ENCODE measurements at regions not wholly inside any gene's neighbourhood (a gene's known extent, or its start where the extent isn't known, plus 50 kb on each side); places are given as distances from the start of the nearest gene placed in this dataset.

DNA sequence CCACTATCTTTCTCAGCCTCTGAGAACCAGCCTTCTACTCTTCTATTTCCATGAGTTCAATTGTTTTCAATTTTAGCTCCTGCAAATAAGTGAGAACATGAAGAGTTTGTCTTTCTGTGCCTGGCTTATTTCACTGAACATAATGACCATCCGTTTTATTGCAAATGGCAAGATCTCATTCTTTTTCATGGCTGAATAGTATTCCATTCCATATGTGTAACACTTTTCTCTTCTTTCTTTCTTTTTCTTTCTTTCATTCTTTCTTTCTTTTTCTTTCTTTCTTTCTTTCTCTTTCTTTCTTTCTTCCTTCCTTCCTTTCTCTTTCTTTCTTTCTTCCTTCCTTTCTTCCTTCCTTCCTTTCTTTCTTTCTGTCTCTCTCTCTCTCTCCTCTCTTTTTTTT is 228.7 kb downstream of the SHOX start:
- WGBS, 2 donors: 47 to 48% methylated on average over 1 of the region's 1 CpG
- intact Hi-C loops (cut with DNase I): no loop called here
- Histone ChIP-seq H3K27me3 (no peaks in the 10 kb centered on the region), H3K36me3 (replicated peaks in 1 of 2; ENCODE audit: insufficient read depth in 1 of 2, low read depth in 2 of 2) (no peaks in the 10 kb centered on the region), H3K4me1 (no peaks in the 10 kb centered on the region), H3K4me3 (no peak overlapping the region), H3K27ac (no peak overlapping the region), H3K9me3 (no peaks in the 10 kb centered on the region)
- ATAC-seq: no peak
- no peak for TF ChIP-seq POLR2A (IDR thresholded peaks at IDR 0.05)
- TF ChIP-seq, protein P1, sequence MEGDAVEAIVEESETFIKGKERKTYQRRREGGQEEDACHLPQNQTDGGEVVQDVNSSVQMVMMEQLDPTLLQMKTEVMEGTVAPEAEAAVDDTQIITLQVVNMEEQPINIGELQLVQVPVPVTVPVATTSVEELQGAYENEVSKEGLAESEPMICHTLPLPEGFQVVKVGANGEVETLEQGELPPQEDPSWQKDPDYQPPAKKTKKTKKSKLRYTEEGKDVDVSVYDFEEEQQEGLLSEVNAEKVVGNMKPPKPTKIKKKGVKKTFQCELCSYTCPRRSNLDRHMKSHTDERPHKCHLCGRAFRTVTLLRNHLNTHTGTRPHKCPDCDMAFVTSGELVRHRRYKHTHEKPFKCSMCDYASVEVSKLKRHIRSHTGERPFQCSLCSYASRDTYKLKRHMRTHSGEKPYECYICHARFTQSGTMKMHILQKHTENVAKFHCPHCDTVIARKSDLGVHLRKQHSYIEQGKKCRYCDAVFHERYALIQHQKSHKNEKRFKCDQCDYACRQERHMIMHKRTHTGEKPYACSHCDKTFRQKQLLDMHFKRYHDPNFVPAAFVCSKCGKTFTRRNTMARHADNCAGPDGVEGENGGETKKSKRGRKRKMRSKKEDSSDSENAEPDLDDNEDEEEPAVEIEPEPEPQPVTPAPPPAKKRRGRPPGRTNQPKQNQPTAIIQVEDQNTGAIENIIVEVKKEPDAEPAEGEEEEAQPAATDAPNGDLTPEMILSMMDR (IDR thresholded peaks at IDR 0.05): no peak
- no peak for DNase-seq

DNA sequence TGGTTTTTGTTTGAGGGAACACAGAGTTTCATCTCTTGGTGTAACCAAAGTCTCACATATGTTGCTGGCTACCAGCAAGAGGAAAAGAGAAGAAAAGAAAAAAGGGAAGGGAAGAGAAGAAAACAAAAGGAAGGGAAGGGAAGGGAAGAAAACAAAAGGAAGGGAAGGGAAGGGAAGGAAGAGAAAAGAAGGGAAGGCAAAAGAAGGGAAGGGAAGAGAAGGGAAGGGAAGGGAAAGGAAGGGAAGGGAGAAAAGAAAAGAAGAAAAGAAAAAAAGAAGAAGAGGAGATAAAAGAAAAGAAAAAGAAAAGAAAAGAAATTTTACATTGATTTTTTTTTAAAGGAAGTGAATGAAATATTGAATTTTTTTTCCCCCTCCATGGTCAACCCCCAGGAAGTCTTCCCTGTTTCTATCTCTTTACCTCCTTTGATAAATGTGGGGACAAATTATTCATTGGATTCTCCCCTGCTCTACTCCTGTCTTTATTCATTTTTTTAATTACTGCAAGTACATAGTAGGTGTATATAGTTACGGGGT is 228.0 kb downstream of the SHOX start:
- H3K27ac ChIP-seq: no peak overlapping the region
- ATAC-seq (no peak), DNase-seq (no peak)
- TF ChIP-seq POLR2A (IDR thresholded peaks at IDR 0.05): no peak
- TF ChIP-seq, protein P1 (IDR thresholded peaks at IDR 0.05): no peak
- no peaks in the 10 kb centered on the region for H3K36me3 ChIP-seq (replicated peaks in 1 of 2; ENCODE audit: insufficient read depth in 1 of 2, low read depth in 2 of 2)
- no peaks in the 10 kb centered on the region for H3K4me1 ChIP-seq
- H3K27me3 ChIP-seq: no peaks in the 10 kb centered on the region
- no peaks in the 10 kb centered on the region for H3K9me3 ChIP-seq
- intact Hi-C loops (cut with DNase I): no loop called here
- 68 to 76% methylated on average over 1 of the region's 1 CpG for WGBS, 2 donors
- H3K4me3 ChIP-seq: no peak overlapping the region

DNA sequence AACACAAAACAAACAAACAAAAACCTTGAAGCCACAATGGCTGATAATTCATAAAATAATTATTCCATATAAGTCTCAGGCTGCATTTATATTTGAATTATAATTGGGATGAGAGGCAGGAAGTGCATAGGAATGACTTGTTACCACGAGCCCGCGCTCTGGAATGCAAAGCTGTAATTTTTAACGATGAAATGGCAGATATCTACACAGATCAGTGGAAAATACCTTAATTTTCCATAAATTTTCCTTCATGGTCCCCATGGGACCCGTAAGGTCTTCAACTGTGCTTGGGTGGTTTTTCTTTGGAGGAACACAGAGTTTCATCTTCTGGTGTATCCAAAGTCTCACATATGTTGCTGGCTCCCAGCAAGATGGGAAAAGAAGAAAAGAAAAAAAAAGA is 226.8 kb downstream of the SHOX start:
- H3K4me3 ChIP-seq: no peak overlapping the region
- WGBS, 2 donors: 47 to 66% methylated on average over 5 of the region's 5 CpGs
- intact Hi-C loops (cut with DNase I): no loop called here
- H3K27ac ChIP-seq: no peak overlapping the region
- H3K9me3 ChIP-seq: no peaks in the 10 kb centered on the region
- DNase-seq (no peak), ATAC-seq (no peak)
- TF ChIP-seq, protein P1 (IDR thresholded peaks at IDR 0.05): no peak
- no peak for TF ChIP-seq POLR2A (IDR thresholded peaks at IDR 0.05)
- no peaks in the 10 kb centered on the region for H3K4me1 ChIP-seq
- no peaks in the 10 kb centered on the region for H3K36me3 ChIP-seq (replicated peaks in 1 of 2; ENCODE audit: insufficient read depth in 1 of 2, low read depth in 2 of 2)
- H3K27me3 ChIP-seq: no peaks in the 10 kb centered on the region

DNA sequence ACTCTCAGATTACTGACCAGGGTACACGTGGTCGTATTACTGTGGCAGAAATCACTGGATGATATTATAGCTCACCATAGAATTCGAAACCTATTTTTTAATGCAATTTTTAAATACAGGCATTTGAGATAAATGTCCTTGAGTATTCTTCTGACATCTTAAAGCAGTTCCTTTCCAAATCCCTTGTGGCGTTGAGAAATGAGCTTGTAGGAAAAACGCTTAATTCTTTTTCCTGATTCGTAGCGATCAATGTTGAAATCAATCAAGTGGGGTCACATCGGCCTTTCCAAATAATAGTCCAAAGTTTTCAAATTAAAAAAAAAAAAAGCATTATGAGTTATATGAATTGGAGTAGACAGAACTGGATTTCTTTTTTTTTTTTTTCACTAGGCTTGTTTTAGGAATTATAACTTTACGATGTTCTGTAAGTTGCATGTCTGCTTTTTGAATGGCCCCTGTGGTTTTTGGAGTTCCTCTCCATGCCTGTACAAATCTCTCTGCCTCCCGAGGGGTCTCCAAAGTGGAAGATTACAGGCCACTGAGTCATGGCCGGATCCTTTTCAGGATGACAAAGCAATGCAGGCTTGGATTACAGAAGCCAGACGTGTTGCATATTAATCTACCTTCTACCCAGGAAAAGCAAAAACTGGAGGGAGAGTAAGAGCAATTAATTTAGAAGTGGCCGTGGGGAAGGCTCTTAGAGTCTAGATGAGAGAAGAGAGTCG is 226.1 kb downstream of the SHOX start:
- H3K27me3 ChIP-seq: no peaks in the 10 kb centered on the region
- H3K9me3 ChIP-seq: no peaks in the 10 kb centered on the region
- TF ChIP-seq POLR2A (IDR thresholded peaks at IDR 0.05): no peak
- TF ChIP-seq, protein P1 (IDR thresholded peaks at IDR 0.05): no peak
- WGBS, 2 donors: 44 to 54% methylated on average over 14 of the region's 14 CpGs
- ATAC-seq: no peak
- H3K4me3 ChIP-seq: no peak overlapping the region
- no peaks in the 10 kb centered on the region for H3K36me3 ChIP-seq (replicated peaks in 1 of 2; ENCODE audit: insufficient read depth in 1 of 2, low read depth in 2 of 2)
- intact Hi-C loops (cut with DNase I): no loop called here
- no peaks in the 10 kb centered on the region for H3K4me1 ChIP-seq
- no peak overlapping the region for H3K27ac ChIP-seq
- no peak for DNase-seq

DNA sequence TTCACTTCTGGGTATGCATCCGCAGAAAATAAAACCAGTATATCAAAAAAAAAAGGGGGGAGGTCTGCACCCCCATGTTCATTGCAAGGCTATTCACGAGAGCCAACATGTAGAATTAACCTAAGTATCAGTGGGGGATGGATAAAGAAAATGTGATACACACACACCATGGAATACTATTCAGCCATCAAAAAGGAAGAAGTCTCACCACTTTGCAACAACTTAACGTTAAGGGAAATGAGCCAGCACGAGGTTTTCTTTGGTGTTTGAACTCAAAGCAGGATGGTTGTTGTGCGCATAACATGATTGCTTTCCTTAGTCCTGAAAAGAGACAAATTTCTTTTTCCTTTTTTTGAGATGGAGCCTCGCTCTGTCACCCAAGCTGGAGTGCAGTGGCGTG is 222.7 kb downstream of the SHOX start:
- 71% methylated on average over 7 of the region's 7 CpGs for WGBS, 2 donors
- no peaks in the 10 kb centered on the region for H3K36me3 ChIP-seq (replicated peaks in 1 of 2; ENCODE audit: insufficient read depth in 1 of 2, low read depth in 2 of 2)
- H3K27me3 ChIP-seq: no peaks in the 10 kb centered on the region
- ATAC-seq (no peak), DNase-seq (no peak)
- no peak overlapping the region for H3K4me3 ChIP-seq
- H3K9me3 ChIP-seq: no peaks in the 10 kb centered on the region
- TF ChIP-seq, protein P1 (IDR thresholded peaks at IDR 0.05): no peak
- no peak for TF ChIP-seq POLR2A (IDR thresholded peaks at IDR 0.05)
- H3K27ac ChIP-seq: no peak overlapping the region
- intact Hi-C loops (cut with DNase I): no loop called here
- H3K4me1 ChIP-seq: no peaks in the 10 kb centered on the region
